ENCODE measurements at regions not wholly inside any gene's neighbourhood (a gene's known extent, or its start where the extent isn't known, plus 50 kb on each side); places are given as distances from the start of the nearest gene placed in this dataset.

DNA sequence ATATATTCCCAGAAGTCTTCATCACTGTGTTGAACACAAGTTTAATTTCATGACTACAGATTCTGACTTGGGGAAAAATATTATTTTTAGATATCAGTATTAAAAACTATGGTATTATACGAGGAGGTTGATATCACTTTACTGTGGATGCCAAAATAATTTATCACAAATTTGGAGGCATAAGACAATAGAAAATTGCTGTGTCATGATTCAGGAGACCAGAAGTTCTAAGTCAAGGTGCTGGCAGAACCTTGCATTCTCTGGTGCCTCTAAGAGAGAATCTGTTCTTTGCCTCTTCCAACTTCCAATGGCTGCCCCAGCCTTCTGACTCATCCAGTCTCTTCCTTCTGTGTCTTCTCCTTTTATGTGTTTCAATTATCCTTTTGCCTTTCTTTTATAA lies 325.0 kb upstream of the CNTN4 start:
- no peak for ATAC-seq (ENCODE audit: poor library complexity)
- intact Hi-C loops (cut with DNase I), result no loop called here

DNA sequence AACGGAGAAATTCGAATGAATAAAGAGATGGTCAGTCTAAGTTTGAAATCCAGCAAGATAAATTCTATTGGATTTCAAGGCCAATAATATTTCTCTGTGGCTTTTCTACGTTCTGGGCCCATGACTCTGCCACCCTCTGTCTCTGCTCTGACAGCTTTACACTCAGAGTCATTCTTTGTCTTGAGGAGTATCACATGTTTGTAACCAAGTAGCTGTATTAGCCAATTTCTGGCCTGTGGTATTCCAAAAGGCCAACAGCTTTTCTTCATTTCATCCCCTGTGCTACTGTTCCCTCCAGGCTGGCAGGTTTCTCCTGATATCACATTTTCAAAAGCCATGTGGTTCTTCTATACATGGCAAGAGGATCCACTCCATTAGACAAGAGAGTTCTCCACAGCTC lies 324.1 kb upstream of the CNTN4 start:
- intact Hi-C loops (cut with DNase I), result no loop called here
- DNase-seq (no peak), ATAC-seq (ENCODE audit: poor library complexity) (no peak)

More for the DNA sequence above, 325.0 kb upstream of the CNTN4 start:
- no peak for DNase-seq

DNA sequence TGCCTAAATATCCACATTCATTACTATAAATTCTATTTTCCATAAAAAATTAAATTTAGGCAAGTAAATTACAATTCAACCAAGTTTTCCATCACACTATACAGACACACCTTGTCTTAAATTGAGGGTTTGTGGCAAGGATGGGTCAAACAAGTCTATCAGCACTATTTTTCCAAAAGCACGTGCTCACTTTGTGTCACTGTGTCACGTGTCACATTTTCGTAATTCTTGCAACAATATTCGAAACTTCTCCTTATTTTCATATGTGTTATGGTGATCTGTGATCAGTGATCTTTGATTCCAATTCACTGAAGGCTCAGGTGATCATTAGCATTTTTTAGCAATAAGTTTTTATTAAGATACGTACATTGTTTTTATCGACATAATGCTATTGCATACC lies 323.3 kb upstream of the CNTN4 start:
- intact Hi-C loops (cut with DNase I), result no loop called here
- ATAC-seq (ENCODE audit: poor library complexity) (no peak), DNase-seq (no peak)

DNA sequence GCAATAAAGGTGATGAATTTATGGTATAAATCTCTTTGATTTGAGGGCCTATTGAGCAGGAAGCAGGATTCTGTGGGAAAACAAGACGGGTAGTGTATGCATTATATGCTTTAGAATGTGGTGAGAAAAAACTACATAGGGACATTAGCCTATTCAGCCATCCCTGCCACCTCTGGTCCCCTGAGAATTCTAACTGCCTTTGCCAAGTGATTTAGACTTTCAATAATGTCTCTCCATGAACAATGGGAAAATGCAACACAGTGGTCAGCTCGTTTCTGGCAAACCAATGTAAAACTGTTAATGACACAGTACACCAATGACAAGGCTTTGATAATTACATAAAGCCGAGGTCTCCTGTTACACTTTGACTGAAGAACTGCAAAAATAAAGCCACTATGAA lies 314.7 kb upstream of the CNTN4 start:
- DNase-seq (no peak), ATAC-seq (ENCODE audit: poor library complexity) (no peak)
- intact Hi-C loops (cut with DNase I), result no loop called here

DNA sequence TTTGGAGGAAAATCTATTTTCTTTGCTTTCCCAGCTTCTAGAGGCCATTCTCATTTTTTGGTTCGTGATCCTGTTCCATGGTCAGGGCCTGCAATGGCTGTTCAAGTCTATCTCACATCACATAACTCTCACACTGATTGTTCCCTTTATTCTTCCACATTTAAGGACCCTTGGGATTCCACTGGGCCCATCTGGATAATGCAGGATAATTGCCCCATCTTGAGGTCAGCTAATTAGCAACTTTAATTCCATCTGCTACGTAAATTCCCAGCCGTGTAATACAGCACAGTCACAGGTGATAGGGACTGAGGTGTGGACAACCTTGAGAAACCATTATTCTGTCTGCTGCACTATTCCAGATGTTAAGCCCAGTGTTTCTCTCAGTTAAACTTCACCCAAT lies 311.6 kb upstream of the CNTN4 start:
- DNase-seq (no peak), ATAC-seq (ENCODE audit: poor library complexity) (no peak)
- intact Hi-C loops (cut with DNase I), result no loop called here

DNA sequence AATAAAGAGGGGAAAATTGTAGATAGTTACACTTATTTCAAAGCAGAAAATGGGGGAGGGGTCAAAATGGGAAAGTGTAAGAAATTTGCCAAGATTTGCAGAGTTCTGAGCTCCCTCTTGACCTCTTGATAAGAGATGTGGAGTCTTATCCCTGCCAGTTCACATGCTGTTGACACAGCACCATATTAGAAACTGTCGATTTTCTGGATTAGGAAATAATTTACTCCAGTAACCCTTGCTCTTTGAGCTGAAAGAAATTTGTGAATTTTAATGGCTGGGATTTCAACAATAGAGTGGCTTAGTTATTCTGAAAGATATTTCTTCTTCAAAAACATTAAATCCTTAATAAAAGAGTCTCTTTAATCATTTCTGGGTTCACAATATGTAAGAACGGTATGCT lies 306.2 kb upstream of the CNTN4 start:
- intact Hi-C loops (cut with DNase I), result no loop called here
- DNase-seq, result no peak
- ATAC-seq (ENCODE audit: poor library complexity), result no peak

DNA sequence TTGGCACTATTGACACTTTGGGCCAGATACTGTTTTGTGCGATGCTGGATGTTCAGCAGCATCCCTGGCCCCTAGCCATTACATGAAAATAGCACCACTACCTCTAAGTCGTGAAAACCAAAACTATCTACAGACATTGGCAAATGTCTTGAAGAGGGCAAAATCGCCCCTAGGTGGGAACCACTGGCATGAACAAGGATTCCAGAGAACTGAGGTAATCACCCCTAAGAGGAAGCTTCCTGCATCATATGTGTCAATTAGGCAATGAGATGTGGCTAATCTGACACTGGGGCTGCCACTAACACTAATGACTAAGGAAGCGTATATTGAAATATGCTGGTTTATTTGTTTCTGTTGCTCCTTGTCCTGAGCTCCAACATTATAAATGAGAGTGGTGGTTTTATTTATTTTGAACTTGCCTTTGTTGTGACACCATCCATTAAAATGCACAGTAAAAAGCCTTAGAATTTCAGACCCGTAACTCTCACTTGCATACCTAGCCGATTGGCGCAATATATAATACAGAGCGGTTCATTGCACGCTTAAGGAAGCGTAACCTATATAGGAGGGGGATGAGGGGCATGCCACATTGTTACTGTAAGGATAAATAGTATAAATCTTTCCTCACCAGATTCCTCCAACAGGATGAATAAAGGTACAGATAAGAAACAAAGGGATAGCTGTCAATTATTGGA lies 299.8 kb upstream of the CNTN4 start:
- ATAC-seq (ENCODE audit: poor library complexity), result no peak
- DNase-seq, result no peak
- intact Hi-C loops (cut with DNase I), result no loop called here

DNA sequence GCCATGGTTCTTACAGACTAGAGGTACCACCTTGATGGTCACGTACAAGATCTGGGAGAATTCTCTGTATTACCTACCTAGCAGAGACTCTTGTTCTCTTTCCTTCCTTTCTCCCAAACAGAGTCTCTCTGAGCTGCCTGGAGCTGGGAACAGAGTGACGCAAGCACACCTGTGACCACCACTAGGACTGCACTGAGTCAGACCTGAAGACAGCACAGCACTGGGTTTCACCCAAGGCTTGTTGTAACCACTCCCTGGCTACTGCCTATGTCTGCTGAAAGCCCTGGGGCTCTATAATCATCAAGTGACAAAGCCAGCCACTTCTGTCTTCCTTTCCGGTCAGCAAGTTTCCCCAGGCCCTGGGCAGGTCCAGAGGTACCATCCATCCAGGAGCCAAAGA lies 293.3 kb upstream of the CNTN4 start:
- intact Hi-C loops (cut with DNase I), result no loop called here
- ATAC-seq (ENCODE audit: poor library complexity), result no peak
- no peak for DNase-seq

DNA sequence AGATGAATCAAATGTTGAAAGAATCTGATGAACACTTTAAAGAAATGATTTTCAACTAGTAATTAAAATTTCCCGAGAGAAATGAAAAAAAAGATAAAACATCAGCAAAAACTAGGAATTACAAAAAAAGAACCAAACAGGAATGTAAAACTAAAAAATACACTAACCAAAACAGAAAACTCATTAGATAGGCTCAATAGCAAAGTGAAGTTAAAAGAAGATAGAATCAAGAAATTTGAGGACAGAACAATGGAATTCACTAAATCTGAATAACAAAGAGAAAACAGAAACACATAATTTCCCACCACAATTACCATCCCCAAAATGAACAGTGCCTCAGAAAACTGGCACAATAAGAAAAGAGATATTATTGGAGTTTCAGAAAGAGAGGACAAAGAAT lies 290.1 kb upstream of the CNTN4 start:
- intact Hi-C loops (cut with DNase I), result no loop called here
- ATAC-seq (ENCODE audit: poor library complexity) (no peak), DNase-seq (no peak)

DNA sequence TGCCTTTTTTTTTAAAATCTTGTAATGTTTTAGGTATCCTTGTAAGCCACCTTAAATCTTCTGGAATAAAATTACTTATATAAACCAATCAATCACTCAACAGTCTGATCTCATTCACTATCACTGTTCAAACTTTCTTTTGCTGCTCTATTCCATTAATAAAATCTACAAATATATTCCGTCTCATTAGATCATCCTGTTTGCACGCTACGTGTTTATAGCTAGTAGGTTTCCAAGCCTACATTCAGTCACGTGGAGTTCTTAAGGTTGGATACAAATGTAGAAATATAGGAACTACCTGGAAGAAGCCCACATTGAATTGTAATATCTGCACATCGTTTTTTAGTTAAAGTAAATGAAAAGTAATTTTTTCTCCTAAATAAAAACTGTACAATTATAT lies 274.8 kb upstream of the CNTN4 start:
- intact Hi-C loops (cut with DNase I), result no loop called here
- DNase-seq, result no peak
- no peak for ATAC-seq (ENCODE audit: poor library complexity)

DNA sequence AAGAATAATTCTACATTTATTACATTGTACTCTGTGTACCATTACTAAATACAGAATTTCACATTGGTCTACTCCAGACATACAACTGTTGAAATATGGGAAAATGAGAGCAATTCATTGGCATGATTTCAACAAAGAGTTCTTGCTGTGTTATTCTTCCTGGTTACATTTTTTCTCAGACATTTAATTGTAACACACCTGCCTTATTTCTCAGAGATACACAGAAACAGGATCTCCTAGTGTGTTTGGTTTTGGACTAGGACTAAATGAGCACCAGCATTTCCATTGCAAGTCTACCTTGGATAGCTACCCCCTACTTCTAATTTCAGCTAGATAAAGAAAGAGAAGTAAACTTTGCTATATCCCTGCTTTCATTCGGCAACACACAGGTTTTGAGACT lies 274.3 kb upstream of the CNTN4 start:
- intact Hi-C loops (cut with DNase I), result no loop called here
- ATAC-seq (ENCODE audit: poor library complexity), result no peak
- no peak for DNase-seq

DNA sequence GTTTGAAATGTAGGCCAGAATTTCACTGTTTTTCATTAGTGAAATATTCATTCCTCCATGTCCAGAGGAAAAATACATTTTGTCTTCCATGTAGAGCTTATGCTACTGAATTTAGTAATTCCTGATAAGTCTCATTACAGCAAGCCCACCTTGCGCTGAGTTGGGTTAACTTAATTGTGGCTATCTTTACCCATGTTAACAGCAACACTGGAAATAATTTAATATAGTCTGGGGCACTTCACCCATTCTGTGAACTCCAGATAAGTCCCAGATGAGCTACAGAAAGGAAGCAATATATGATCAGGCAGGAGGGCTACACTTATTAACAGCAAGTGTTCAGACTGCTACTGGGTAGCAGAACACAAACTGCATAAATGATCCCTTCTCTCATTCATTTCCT lies 270.1 kb upstream of the CNTN4 start:
- intact Hi-C loops (cut with DNase I), result no loop called here
- DNase-seq, result no peak
- ATAC-seq (ENCODE audit: poor library complexity), result no peak

DNA sequence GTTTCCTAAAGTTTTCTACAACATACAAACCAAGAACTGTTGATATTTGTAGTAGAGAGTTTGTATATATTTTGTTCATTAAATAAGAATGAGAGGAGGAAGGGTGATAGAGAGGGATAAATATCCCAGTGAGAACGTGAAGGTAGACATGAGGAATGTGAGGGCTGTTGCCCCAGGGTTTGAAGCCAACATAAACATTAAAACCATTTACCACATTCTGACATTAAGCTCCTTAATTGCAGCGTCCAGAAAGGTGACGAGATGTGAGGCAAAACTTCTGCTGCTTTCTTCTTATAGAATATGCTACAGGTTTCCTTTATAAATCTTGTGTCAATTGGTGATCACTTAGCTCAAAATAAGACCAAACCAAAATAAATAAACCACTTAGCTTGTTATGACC lies 267.8 kb upstream of the CNTN4 start:
- ATAC-seq (ENCODE audit: poor library complexity), result no peak
- intact Hi-C loops (cut with DNase I), result no loop called here
- DNase-seq, result no peak

DNA sequence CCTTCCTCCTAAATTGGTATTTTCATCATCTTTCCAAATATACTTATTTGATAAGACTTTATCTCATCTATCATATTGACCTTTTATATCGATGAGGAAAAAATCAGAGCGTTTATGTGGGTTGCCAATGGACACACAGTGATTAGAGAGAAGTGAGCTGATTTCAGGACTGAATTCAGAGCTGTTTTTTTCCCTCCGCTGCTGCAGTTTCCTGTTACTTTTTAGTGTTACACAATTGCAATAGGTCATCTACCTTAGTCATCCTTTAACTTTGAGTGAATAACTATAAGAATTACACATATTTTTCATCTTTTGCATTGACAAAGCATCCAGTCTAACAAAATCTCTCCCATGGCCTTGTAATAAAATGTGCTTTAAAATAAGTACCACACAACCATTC lies 266.3 kb upstream of the CNTN4 start:
- DNase-seq (no peak), ATAC-seq (ENCODE audit: poor library complexity) (no peak)
- intact Hi-C loops (cut with DNase I), result no loop called here

DNA sequence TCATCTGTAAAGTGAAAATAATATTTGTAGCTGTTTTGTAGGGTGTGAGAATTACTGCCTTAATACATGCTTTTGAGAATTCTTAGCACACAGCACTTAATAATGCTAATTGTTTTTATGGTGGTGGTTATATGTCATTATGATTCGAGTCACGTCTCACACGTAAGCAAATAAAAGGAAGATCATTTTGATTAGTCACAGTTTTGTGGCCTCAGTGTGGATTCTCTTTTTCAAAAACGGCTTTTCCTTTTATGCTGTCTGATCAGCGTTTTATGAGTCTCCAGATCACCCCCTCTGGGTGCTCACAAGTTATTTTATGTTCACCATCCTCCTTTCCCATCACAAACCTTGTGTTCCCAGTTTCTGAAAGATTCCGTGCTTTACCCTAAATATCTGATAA lies 255.6 kb upstream of the CNTN4 start:
- DNase-seq (no peak), ATAC-seq (ENCODE audit: poor library complexity) (no peak)
- intact Hi-C loops (cut with DNase I), result no loop called here

DNA sequence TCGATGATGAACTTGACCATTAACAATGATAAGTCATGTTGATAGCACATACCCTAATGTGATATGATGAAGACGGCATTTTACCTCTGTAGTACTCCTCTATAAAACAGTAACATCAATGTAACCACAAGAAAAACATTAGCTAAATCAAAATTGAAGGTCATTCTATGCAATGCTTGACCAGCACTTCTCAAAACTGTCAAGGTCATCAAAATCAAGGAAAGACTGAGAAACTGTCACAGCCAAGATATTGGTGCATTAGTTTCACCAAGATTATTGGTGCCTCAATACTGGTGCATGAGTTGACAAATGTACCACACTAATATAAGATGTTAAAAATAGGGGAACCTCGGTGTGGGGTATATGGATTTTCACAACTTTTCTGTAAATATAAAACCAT lies 251.1 kb upstream of the CNTN4 start:
- intact Hi-C loops (cut with DNase I), result no loop called here
- DNase-seq, result no peak
- ATAC-seq (ENCODE audit: poor library complexity), result no peak

DNA sequence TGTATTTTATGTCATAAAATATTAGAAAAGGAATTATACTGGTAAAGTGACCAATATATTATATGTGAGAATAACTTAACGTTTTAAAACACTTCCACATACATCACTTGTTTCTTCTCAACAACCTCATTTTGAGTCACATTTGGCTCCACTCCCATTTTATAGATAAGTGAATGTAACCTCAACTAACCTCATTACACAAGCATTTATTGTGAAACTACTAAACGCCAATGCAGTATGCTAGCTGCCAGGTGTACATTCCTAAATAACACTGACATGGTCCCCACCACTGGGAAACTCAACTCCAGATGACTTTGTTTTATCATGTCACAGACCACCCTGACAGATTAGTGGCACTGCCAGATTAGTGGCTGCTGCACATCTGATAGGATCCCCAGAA lies 249.7 kb upstream of the CNTN4 start:
- intact Hi-C loops (cut with DNase I), result no loop called here
- no peak for DNase-seq
- ATAC-seq (ENCODE audit: poor library complexity), result no peak

DNA sequence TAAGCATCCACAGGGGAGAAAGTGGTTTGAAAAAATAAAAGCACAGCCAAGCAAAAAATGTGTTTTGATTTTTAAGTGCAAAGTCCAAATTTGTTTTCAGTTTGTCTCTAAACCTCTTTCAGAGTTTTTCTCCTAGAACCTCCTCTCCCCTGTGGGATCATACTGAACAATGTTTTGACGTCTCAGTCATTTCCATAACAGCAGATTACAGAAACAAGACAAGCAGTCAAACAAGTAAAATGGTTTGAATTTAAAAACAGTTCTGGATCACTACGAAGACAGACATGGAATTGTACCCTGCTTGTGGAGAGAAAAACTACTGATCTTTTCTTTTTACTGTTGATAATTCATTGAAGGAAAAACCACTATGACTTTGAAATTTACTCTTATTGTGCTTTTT lies 245.7 kb upstream of the CNTN4 start:
- intact Hi-C loops (cut with DNase I), result no loop called here
- ATAC-seq (ENCODE audit: poor library complexity), result no peak
- DNase-seq, result no peak

DNA sequence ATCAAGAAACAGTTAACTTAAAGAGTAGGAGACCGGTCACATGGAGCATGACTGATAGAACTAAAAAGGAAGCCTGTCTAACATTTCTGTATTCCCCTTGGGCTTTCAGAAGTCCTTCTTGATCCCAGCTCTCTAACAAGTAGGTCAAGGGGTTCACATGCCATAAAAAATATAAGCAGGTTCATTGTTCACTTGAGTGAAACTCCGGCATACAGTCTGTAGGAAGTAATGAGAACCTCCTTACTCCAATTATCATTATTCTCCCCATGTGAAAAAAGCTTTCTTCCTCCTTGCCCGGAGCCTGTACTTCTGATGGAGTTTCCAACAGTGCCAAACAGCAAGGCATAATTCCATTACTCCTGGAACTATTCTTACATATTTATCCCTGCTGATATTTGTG lies 242.8 kb upstream of the CNTN4 start:
- DNase-seq, result no peak
- ATAC-seq (ENCODE audit: poor library complexity), result no peak
- intact Hi-C loops (cut with DNase I), result no loop called here

DNA sequence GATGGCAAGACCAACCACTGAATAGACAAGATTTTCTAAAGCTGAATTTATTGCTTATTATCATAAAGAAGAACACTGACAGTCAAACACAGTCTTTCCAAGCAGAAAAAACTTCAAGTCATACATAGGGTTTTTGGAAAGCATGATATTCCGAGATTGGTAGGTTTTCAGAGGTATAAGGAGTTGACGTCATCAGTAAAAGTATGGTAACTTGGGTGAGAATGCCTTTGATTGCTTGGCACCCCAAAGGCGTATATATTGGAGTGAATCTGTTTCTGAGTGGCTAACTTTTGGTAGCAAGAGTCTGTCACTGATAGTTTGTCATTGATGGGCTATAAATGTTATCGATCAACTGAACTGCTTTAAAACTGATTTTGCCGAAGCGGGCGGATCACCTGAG lies 227.9 kb upstream of the CNTN4 start:
- intact Hi-C loops (cut with DNase I), result no loop called here
- DNase-seq (no peak), ATAC-seq (ENCODE audit: poor library complexity) (no peak)

DNA sequence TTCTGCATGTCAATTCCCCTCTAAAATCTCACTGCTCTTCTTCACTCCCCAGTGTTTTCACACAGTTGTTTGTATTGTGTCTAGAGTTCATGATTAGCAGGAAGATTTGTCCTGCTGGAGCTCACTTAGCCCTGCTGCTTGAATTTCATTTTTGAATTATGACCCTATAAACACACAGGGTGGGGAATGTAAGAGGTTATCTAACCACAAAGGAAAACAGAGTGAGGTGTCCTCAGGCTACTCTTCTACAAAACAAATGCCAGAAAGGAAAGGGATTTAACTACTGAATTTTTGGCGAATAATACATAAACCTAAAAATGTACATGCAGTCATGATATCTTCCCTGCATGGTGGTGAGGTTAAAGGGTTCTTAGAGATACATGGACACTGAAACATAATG lies 215.1 kb upstream of the CNTN4 start:
- no peak for ATAC-seq (ENCODE audit: poor library complexity)
- no peak for DNase-seq
- intact Hi-C loops (cut with DNase I), result no loop called here

DNA sequence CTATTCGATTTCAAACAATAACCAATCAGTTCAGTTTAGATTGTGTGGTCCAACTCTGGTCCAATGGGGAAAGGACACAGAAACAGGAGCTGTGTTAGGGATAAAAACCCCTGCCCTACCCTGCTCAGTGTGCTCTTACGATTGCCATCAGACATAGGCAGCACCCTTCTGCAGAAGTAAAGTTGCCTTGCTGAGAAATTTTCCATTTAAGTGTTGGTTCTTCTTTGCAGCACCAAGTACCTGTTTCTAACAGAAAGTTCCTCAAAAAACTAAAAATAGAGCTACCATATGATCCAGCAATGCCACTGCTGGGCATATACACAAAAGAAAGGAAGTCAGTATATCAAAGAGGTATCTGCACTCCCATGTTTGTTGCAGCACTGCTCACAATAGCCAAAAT lies 206.2 kb upstream of the CNTN4 start:
- intact Hi-C loops (cut with DNase I), result no loop called here
- ATAC-seq (ENCODE audit: poor library complexity) (no peak), DNase-seq (no peak)
